Spleen (tissue), 7 donors: ENCODE measurements at regions not wholly inside any gene's neighbourhood (a gene's known extent, or its start where the extent isn't known, plus 50 kb on each side); places are given as distances from the start of the nearest gene placed in this dataset.

Source experiments
- POLR2A ChIP-seq, 3 donors: fragments of 450-650 bp; IDR thresholded peaks; one replicate each; pipeline ENCODE4 v1.5.1; 2017; ENCODE audit warnings: antibody characterized with exemption in 3 of 3, mild to moderate bottlenecking in 1 of 3
- TF ChIP-seq, protein P1 (sequence below), 11 experiments: fragments of 200-600 bp in 7 of 11; fragments of 450-650 bp in 4 of 11; sonication (generic) in 4 of 11; IDR thresholded peaks in 8 of 11; conservative IDR thresholded peaks in 3 of 11; 1 replicate in 7 of 11; 2 replicates in 4 of 11; pipeline versions ENCODE4 v1.4.0 to v1.8.0; 2016 to 2021; ENCODE audit warnings: antibody characterized with exemption in 11 of 11, inconsistent platforms in 4 of 11, mild to moderate bottlenecking in 1 of 11
- donor health status: DM: no; HTN: no; CAD: no; lungs with moderate emphysema.
- donor health status: DM: no; HTN: no; CAD: no.
- donor health status: DM: no; HTN: no; CAD: no.

GRCh38 chr15:69806287-69806915 lies 291.3 kb downstream of the TLE3 start:
- TF ChIP-seq, protein P1, sequence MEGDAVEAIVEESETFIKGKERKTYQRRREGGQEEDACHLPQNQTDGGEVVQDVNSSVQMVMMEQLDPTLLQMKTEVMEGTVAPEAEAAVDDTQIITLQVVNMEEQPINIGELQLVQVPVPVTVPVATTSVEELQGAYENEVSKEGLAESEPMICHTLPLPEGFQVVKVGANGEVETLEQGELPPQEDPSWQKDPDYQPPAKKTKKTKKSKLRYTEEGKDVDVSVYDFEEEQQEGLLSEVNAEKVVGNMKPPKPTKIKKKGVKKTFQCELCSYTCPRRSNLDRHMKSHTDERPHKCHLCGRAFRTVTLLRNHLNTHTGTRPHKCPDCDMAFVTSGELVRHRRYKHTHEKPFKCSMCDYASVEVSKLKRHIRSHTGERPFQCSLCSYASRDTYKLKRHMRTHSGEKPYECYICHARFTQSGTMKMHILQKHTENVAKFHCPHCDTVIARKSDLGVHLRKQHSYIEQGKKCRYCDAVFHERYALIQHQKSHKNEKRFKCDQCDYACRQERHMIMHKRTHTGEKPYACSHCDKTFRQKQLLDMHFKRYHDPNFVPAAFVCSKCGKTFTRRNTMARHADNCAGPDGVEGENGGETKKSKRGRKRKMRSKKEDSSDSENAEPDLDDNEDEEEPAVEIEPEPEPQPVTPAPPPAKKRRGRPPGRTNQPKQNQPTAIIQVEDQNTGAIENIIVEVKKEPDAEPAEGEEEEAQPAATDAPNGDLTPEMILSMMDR (IDR thresholded peaks at IDR 0.05 in 8 of 11, conservative IDR thresholded peaks at IDR 0.05 in 3 of 11), result no peak
- TF ChIP-seq POLR2A (IDR thresholded peaks at IDR 0.05), result no peak
